Hematopoietic multipotent progenitor cell treated with erythropoietin and hydrocortisone succinate and interleukin-3 and kit ligand, for 8 days (in vitro differentiated cells): ENCODE measurements at regions not wholly inside any gene's neighbourhood (a gene's known extent, or its start where the extent isn't known, plus 50 kb on each side); places are given as distances from the start of the nearest gene placed in this dataset.

Experiments used
- DNase-seq: peaks from one replicate; pipeline ENCODE4 v3.0.0-alpha.2; 2015

DNA sequence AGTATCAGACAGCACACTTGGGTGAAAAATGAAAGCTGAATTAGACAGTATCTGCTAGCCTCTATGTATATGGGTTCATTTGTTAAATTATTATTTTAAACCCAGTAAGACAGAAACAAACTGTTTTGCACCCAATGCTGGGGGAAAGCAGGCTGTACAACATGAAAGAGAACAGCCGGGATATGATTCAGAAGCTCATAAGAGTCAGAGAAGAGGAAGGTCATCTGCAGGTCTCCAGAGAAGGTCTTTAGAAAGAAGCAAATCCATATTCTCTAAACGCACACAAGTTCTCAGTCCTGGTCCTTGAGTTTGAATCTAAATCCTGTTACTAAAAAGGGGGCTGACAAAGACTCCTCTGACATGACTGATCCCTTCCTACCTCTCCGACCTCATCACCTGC, 155.1 kb downstream of the SIPA1L2 start:
- no peak for DNase-seq

DNA sequence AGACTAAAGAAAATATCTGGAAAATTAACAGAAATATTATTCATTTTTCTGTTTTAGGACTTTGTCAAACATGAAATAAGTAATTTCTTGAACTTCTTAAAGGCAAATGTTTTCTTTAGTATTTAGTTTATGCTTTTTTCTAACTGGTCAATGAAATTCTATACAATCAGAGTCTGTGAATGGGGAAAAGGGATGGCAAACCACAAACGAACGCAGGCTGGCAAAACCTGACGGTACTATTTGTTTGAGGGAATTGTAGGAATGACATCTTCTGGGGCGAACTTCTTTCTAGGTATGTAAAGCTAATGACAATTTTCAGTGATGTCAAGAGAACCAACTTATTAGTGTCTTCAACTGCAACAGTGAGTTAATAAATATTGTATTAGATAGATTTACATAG, 156.0 kb downstream of the SIPA1L2 start:
- no peak for DNase-seq

DNA sequence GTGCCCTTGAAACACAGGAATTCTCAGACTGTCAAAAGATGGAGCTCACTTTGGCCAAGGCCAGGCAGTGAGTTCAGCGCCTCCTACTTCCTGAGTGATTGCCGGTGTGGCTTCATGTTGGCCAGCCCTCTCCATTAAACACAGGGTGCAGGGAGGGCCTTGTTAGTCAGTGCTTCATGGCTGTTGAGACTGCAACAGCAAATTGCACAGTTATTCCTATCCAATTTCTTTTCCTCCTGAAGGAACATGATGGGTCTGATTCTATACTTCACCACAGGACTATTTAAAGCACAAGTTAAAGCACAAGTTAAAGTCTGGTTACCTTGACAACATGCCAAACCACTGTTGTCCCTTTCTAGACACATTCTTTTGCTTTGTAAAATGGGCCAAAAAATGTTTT, 156.6 kb downstream of the SIPA1L2 start:
- DNase-seq: no peak

DNA sequence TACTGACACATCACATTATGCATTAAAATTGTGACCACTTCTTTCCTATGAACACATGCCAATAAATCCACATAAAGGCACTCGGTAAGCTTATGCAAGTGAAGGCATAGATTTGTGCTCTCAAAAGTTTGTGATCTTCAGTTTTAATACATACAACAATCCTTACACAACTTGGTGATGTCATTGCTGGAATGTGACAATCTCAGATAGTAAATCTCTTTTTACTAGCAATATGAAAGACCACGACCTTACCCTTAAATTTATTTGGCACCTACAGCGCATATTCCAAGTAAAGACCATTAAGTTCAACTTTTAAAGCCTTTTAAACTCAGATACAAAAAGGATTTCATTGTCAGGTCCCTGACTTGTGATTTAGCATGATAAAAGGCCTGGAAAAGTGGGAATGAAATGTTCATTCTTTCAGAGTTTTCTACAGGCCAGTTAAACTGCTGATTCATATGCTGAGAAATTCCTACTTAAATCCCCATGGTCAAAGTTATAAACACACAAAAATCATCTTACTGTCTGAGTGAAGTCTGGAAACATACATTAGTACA, 157.4 kb downstream of the SIPA1L2 start:
- DNase-seq: no peak

DNA sequence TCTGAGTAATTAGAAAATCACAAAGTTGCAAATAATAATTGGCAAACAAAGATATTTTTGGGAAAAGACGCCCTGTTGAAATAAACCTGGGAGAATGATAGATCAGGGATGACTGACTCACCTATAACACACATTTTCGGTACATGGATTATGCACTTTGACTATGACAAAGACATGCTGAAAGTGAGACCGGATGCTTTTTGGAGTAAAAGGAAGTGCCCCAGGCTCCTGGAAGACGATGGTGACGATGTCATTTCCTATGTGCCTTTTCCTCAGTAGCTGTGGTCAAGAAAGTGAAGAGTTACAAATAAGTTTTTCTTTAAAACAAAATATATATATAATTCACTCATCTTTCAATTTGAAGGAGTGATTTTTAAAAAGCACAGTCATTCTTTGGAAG, 158.7 kb downstream of the SIPA1L2 start:
- no peak for DNase-seq

DNA sequence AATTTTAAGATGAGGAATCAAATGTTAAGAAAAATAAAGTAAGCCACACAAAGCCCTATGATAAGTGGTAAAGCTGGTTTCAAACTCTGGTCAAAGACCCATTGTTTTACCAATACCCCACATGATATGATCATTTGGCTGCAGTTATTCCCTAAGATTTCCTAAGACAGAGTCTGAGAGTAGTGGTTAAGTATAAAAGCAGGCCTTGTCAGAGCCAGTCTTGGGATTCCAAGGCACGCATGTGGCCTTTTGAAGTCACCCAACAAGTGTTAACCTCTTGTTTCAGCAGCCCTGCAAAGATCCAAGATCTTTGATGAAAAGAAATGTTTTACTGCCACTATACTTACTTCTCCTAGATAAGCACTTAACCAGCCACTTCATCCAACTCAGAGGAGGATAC, 159.2 kb downstream of the SIPA1L2 start:
- DNase-seq: no peak

DNA sequence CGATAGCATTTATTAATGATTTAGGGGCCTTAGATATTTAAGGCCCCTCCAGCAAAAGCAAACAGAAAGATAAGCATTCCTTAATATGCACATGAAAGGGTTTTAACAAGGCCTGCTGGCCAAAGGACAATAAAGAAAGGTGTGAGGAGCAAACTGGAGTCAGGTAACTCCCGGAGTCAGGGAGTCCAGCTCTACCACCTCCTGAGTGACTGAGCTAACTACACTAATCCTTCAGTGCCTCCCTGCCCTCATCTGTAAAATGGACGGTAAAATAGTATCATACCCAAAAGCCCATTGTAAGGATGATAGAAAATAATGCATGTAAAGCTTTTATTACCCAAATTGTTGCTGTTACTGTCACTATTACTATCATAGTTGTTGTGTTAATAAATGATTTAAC, 161.7 kb downstream of the SIPA1L2 start:
- DNase-seq: no peak

DNA sequence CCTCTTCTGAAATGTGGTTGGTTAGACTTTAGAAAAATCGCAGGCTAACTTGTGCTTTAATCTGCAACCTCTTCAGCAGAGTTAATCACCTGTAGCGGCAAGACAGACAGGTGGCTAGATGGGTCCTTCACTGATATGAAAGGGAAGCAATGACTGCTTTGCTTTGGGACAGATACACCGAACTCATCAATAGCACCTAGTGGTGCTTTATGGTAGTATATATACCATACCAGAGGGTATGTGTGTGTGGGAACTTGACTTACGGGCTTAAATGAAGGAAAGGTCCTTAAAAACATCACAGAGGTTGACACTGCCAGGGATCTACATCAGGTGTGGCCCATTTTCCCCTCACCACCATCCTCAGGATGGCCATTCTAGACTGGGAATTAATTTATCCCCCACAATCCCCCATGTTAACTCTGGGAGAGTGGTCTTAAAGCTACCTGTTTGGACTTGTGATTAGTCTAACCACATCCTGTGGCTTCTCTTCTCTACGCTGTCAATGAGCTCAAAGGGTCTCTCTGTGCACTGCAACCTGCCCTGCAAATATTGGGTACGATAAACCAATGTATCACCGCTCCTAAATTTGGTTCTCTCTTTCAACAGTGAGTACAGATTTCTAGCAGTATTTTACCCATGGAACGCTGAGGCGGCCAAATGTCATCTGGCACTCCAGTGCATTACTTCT, 162.7 kb downstream of the SIPA1L2 start:
- no peak for DNase-seq

DNA sequence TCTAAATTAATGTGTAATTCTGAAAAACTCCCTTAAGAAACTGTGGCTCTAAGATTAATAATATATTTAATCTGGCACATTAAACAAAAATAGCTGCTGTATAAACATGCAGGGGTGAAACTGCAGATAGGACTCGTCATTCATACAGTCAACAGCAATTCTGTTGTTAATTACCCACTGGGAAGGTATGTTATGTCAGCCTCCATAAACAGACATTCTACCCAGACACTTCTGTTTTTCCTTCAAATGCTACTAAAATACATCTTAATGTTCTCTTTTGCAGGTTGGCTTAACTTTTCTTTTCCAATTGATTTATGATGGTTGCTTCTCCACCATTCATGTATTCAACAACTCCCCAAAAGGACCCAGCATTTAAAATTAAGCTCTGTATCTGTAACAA, 165.6 kb downstream of the SIPA1L2 start:
- no peak for DNase-seq

DNA sequence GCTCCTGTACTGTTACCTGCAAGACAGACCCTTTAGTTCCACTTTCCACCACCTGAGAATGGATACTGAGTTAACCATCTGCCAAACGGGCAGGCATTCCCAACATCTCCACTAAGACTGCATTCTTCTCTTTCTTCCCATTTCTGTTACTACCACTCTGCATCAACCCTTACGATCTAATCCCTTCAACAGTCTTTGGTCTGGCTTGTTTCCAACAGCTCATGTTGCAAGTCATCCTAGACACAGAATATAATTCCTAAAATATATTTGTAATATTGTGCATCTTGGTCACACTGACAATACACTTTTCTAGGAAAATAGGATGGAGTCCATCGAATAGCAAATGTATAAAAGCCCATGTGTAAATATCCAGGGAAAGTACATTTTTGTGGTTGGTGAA, 166.7 kb downstream of the SIPA1L2 start:
- no peak for DNase-seq

DNA sequence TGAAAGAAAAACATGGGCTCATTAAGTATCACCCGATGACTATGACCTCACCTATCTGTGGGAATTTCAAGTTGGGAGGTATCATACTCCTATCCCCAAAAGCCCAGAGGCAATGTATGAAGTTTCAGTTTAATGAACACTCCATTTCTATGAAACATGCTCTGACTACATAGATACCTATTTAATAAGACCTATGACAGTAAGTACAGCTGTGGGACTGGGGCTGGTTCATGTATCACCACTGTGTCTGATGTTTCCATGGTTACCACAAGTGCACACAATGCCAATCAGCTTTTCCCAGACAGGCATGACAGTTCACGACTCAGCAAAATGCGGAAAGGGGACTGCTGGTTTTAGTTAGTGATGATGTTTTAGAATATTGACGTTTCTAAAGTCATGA, 167.7 kb downstream of the SIPA1L2 start:
- peak; percentile 2 for DNase-seq

DNA sequence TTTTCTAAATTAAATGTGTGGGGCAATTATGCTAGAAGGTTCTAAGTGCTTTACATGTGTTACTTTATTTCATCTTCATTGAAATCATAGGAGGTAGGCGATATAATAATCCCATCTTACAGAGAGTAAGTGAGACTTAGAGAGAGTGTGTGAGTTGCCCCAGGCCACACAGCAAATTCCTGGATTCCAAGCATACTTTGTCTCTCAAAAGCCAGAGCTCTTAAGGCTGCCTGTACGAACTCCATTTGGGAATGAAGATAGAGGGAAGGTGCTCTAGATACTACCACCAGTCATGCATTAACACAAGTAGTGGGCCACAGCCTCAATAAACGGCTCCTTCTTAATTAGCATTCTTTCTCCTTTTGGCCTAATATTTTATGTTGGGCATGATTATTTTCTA, 170.1 kb downstream of the SIPA1L2 start:
- DNase-seq: no peak

DNA sequence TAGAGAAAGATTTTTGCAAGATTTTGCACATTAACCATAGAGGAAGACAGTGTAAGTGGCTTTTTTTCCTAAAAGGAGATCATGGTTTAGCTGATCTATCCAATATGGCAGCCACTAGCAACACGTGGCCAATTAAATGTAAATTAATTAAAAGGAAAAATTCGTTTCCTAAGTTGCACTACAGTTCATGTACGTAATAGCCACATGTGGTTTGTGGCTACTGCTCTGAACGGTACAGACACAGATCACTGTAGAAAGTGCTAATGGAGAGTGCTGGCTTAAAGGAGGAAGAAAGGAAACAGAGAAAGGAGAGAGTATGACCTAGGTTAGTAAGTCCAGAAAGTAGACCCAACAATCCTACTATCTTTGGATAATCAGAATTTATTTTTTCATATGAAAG, 170.8 kb downstream of the SIPA1L2 start:
- no peak for DNase-seq

DNA sequence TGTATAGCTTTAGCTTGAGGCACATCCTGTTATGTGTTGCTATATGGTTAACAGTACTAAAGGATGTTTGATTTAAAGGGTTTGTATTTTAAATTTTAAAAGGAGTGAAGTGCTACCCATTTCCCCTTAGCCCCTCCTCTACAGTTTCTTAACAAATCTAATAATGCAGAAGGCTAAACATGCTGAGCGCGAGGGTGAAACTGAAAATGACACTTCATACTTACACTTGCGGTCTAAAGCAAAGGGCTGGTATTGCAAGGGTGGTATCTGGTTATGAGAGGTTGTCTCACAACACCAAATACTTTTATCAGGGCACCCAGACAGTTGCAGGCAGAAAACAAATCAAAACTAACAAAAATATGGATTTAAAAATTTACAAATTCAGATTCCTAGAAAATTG, 172.3 kb downstream of the SIPA1L2 start:
- no peak for DNase-seq

DNA sequence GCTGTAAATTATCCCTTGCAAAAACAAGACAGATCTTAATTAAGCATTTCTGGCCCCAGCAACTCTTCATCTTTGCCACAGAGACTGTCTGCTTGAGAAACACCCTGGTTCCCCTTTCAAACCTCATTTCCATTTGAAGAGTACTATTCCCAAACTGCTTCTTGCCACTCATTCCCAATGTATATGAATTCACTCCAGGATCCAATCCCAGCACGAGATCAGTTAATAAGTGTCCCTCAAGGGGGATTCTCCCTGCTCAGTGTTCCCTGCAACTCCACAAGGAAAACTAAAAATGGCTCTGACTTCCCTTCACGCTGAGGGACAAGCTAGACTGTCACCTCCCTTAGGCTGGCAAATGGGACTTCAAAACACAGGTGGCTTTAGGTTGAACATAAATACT, 173.2 kb downstream of the SIPA1L2 start:
- DNase-seq: no peak

DNA sequence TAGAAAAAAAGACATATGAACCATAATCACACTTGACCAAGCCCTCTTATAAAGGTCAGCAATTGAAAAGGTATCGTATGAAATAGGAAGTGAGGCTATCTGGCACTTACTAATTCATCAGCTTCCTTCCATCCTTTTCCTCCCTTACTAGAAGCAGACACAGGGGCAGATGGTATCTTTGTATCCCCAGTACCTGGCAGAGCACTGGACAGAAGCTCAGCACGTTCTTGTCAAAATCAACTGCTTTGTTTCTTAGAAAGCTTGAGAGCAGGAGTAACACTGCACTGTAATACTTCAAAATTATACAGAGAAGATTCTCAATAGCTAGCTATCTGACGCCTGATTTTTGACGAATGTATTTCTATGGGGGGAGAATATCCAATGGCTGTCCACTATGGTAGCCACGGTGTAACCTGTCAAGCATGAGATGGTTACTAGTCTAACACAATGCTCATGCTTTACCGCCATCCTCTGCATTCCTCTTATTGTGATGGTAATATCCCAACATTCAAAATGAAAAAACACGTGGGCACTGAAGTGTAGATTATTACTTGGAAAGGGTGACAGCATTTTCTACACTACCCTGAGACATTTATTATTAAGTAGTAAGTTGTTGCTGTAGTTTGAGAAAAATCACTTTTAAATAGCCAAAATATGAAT, 175.6 kb downstream of the SIPA1L2 start:
- no peak for DNase-seq

DNA sequence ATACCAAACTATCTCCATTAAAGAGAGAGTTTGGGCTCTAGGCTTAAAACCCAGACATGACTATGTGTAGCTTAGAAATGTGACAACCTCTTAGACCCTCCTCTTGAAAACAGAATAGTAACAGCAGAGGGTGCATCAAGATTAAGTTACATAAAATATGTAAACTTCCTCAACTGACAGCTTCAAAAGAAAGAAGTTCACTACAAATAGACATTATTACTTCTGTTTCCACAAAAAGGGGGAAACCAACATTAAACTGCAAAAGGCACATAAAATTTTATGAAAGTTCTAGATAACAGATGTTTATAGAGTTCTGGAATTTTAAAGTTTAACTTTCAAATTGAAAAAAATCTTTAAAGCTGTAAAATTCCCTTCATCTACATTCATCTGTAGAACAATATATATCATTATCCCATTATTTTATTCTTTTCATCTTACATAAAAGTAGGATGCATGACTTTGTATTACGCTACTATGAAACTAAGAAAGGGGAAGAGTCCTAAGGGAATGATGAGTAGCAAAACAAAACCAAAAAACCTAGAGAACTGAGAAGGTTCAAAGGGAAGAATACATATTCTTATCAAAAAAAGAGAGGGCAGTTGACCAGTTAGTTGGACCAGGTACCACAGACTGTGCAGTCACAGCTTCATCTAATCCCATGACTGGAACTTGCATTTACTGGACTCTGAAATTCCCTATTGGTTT, 177.0 kb downstream of the SIPA1L2 start:
- DNase-seq: no peak

DNA sequence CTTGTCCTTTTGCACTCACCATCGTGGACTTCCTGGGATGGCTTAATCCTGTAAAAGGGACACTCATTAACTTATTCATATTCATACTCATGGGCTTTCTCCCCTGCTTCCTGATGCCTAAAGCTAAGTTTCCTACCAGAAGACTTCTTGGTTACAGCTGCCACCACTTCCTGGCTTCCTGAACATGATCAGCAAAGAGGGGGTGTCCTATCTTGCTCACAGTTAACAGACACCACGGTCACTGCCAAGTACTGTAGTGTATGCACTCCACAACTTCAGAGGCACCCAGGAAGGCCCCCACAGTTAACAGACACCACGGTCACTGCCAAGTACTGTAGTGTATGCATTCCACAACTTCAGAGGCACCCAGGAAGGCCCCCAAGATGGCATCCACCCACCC, 177.8 kb downstream of the SIPA1L2 start:
- DNase-seq: no peak

DNA sequence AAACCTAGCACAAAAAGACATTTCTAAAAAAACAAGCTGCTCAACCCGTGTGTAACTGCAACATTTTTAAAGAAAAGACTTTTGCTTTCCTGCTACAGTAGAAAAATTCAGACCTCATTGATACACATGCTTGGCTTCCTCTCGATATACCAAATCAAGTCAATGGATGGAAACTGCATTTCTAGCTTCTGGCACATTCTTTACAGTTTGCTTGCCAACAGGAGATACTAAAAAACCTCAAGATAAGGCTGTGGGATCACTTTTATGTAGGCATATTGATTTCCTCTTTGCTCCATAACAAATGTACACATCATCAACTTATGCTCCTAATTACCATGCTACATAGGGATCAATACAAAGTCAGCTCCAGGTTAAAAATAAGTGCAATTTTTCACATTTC, 178.4 kb downstream of the SIPA1L2 start:
- DNase-seq: no peak

DNA sequence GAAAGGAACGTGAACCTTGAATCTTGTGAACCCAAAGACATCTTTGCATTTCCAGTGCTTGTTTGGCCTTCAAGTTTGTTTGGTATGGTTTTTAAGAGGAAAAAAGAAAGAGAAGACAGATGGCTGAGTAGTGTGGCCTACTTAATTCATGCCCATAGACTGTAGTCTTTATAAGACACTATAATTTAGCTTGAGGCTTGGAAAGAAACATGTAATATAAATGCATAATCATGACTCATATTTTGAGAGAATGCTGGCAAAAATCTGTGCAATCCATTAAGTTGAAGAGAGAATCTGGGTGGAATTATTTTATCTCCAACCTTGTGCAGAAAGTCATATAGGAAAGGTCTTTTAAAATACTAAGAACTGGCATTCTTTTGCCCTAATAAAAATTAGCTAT, 179.3 kb downstream of the SIPA1L2 start:
- no peak for DNase-seq

DNA sequence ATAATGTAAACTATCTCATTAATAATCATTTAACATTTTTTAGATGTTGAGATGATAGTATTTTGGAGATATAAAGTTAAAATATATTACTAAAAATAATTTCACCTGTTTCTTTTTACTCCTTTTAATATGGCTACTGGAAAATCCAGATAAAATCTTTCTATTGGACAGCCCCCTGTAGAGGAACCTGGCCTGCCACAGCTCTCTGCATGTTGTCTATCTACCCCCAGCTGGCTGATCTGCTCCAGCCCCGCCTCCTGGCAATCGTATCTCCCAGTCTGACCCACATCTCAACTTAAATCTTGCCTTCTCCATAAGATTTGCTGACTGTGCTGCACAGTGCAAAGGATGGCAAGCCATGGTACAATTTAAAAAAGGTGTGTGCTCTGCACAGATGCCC, 182.8 kb downstream of the SIPA1L2 start:
- no peak for DNase-seq

DNA sequence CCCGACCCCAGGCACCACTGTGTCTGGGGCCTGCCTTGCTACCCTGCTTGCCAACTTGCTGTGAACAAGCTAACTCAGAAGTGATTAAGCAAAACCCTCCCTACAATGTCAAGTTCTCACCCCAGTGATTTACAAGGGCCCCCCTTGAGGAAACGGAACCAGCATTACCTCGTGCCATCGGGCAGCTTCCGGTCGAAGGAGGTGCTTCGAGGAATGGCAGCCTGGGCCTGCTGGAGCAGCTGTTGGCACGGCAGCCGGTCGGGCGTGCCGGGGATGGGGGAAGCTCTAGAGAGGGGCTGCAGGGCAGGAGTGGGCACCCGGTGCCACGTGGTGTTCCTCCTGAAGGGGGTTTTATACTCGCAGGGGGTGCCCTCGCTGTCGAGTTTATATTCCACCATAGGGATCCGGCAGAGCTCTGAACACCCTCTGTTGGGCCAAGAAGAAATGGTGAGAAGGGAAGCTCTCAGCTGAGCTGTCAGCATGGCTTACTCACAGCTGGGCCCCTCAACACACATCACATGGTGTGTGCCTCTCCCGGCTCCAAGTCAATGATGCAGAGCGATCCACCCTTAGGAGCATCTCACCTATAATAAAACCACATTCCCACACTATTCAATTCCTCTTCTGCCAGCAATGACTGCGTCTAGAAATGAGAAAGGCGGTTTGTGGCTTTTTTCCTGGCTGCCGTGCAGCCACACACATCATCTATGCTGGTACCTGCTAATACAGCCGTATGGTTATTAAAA, 184.4 kb downstream of the SIPA1L2 start:
- DNase-seq: no peak

DNA sequence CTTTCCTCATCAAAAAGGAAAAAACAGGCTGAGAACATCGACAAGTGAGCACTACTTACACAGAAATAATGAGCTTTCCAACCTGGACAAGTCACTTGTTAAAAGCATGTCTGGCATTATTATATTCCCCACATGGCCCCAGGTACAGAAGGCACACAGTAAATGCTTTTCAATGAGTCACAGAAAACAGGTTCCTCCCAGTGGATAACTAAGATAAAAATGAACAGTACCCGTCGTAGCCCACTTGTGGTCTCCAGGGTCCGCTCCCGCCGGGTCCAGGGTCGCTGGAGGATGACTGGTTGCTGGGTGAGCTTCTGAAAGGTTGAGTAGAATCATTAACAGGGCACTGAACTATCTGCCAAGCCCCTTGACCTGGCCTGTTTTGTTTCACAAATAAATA, 186.6 kb downstream of the SIPA1L2 start:
- DNase-seq: no peak

DNA sequence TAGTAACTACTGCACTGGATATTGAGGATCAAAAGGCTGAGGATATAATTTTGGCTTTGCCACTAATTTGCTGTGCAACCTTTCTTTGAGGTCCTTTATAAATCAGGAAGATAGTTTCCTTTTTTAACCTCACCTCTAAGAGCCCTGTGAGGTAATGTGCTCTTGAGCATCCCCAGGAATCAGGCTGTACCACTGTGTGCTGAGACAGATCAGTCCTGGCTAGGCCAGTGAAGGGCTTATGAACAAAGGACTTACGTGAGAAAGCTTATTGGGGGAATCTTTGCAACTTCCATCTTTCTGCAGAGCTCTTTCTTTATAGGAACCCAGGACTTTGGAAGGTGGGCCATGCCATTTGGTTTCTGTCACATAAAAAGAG, 188.9 kb downstream of the SIPA1L2 start:
- DNase-seq: no peak
